Inflammatory macrophage treated with lipopolysaccharide for 1 hour (primary cell): ENCODE measurements at regions not wholly inside any gene's neighbourhood (a gene's known extent, or its start where the extent isn't known, plus 50 kb on each side); places are given as distances from the start of the nearest gene placed in this dataset.
"Not testable (repeated sequence)": the region's sequence is repeated elsewhere in the genome, so short reads cannot be mapped to it uniquely, and the experiment has no call there.

Experiments used
- DNase-seq, 2 donors: peaks; one replicate each; pipeline ENCODE4 v3.0.0-alpha.2; 2020 to 2022

DNA sequence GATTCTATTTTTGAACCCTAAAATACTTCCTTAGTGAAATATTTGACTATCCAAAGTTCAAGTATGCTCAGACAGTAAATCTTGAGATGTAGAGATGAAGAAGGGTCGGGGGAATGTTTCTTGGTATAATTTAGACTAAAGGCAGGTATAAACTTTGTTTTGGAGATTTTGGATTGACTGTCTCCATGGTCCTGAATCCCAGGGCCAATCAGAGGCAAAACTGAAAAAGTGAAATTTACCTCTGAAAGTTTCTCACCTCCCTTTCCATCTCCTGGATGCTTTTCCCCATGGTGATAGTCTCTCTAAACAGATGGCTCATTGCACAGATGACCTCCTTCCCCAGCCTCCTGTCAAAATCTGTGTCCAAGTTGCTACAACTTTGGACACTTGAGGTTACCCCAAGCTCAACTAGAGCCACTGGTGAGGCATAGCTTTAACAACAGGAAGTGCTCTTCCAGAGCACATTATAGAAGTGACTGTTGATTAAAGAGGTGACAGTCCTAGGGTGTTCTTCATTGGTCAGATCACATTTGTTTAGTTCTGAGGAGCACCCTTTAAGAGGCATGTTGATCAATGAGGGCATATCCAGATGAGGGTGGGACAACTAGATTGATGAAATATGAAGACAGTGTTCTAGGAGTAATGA lies 128.4 kb downstream of the AKAP11 start:
- DNase-seq, result no peak

GRCh38 chr13:42401376-42401775 lies 129.4 kb downstream of the AKAP11 start:
- no peak for DNase-seq

- DNase-seq, result no peak
Measured at GRCh38 chr13:42405665-42406390, 133.9 kb downstream of the AKAP11 start.

DNA sequence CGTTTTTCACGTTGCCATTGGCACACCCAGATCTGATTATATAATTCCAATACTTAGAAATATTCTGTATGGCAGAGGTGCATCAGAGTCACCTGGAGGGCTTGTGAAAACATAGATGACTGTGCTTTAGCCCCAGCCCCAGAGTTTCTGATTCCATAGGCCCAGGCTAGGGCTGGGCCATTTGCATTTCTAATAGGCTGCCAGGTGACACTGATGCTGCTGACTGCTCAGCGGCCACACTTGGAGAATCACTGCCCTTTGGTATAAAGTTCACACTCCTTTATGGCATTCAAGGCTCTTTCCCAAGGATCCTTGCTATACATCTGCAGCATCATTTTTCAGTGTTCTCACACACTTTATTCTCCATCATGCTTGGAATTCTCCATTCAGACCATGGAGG lies 137.1 kb downstream of the AKAP11 start:
- no peak for DNase-seq

GRCh38 chr13:42409551-42409950 lies 137.6 kb downstream of the AKAP11 start:
- DNase-seq, result no peak

DNA sequence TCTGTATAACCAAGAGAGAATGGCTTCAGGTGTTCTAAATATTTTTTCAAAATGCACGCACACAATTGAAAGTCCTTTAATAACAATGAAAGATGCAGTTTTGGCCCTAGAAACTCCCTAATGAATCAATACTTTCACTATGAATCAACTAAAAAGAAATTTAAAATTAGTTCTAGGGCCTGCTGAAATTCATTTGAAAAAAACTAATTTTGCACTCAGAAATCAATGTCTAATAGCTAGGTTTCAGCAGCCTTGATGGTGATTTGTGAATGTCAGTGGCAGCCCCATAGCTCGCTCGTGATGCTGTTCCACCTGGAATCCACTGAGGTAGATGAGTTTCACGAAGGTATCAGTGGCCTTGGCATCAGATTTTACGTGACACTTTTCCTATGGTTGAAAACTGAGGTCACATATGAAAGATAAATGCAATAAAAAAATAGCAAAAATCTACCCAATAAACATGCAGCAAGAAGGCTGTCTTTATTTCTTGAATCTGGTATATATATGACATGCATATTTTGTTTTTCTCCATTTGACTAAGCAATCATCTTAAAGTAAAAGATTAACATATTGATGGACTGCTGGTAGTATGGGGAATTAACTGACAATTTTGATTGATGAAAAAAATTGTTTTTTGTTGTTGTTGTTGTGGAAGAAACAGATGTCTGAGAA lies 141.0 kb downstream of the AKAP11 start:
- no peak for DNase-seq

DNA sequence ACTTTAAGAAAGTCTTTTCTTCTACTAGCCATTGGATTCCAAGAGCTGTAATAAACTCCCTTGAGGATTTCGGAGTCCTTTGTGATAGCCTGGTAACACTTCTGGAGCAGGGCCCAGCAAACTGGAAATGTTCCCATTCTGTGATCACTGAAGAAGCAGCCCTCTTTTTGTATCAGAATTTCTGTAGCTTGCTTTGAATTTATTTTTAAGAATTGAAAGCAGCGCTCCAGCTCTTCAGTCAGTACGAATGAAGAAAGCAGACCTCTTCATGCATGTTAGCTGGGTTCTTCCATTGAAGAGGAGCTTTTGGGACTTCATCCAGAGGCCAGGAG lies 141.5 kb downstream of the AKAP11 start:
- DNase-seq, result no peak

DNA sequence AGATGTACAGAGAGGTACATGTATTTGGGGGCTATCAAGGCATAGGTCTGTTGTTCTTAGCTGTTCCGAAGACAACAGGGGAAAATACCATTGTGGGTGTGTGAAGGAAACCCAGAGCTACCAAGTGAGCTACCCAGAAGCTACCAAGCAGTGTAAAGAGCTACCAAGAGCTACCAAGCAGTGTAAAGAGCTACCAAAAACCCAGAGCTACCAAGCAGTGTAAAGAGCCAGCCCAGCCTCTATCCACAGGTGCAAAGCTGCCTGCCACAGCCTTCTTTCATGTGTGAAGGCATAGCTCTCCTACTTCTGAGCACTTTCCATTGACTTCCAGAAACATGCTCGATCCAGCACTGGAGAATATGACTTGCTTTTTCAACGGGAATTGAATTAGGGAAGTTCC lies 145.7 kb downstream of the AKAP11 start:
- DNase-seq, result no peak

- DNase-seq, result no peak
Measured at GRCh38 chr13:42418184-42418583, 146.2 kb downstream of the AKAP11 start.

DNA sequence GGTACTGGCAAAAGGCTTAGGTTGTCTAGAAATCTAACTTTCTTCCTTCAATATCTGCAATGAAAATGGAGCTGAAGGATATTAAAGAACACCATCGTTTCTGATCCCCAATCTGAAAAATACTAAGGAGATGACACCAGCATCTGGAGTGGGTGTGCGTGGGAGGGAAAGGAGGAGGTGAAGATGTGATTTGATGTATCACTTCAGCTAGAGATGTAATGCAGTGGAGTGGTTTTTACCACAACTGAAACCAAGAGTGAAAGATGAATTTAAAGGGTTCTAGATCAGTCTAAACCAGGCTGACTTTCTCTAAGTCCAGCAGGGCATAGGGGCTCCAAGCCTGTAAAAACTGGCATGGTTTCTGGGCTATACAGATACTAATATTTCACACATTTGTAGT lies 148.4 kb downstream of the AKAP11 start:
- DNase-seq, result no peak

- DNase-seq, result no peak
Measured at GRCh38 chr13:42422681-42423080, 150.7 kb downstream of the AKAP11 start.

GRCh38 chr13:42424182-42424581 lies 149.8 kb upstream of the TNFSF11 start:
- DNase-seq, result no peak

DNA sequence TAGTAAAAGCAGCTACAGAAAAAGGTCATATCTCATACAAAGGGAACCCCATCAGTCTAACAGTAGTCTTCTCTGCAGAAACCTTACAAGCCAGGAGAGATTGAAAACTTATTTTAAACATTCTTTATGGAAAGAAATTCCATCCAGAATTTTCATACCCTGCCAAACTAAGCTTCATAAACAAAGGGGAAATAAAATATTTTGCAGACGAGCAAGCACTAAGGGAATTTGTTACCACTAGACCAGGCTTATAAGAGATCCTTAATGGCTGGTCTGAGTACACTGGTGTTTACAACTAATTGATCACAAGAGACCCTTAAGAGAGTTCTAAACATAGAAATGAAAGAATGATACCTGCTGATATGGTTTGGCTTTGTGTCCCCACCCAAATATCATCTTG lies 128.6 kb upstream of the TNFSF11 start:
- no peak for DNase-seq

DNA sequence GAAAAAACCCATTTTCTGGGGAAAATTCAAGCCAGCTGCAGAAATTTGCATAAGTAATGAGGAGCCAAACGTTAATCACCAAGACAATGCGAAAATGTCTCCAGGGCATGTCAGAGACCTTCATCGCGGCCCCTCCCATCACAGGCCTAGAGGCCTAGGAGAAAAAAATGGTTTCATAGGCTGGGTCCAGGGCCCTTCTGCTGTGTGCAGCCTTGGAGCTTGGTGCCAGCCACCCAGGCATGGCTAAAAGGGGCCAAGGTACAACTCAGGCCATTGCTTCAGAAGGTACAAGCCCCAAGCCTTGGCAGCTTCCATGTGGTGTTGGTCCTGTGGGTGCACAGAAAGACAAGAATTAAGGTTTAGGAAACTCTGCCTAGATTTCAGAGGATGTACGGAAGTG lies 127.4 kb upstream of the TNFSF11 start:
- DNase-seq, result not testable (repeated sequence)

DNA sequence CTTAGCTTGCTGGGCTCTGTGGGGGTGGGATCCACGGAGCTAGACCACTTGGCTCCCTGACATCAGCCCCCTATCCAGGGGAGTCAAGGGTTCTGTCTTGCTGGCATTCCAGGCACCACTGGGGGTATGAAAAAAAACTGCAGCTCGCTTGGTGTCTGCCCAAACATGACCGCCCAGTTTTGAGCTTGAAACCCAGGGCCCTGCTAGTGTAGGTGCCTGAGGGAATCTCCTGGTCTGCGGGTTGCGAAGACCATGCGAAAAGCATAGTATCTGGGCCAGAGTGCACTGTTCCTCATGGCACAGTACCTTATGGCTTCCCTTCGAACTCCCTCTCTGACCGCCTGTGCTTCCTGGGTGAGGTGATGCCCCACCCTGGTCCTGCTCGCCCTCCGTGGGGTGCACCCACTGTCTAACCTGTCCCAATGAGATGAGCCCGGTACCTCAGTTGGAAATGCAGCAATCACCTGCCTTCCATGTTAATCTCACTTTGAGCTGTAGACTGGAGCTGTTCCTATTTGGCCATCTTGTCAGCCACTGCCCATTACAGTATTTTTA lies 120.8 kb upstream of the TNFSF11 start:
- DNase-seq, result no peak

DNA sequence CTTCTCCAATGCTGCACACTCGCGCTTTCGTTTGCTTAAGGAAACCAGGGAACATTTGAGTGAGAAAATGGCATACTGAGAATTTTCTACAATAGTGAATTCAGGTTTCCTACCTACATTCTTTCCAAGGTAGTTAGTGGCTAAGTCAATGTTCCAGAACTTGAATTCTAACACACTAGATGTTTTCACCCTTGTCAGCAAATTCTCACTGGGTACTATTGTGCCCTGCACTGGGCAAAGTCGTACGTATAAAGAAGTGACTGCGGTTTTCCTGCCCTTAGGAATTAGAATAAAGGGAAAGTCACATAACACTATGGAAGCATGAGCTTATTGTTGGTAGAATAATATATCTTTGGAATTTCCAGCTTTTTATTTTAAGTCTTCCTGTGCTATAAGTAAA lies 119.2 kb upstream of the TNFSF11 start:
- DNase-seq, result no peak

- DNase-seq, result no peak
Measured at GRCh38 chr13:42458193-42458592, 115.8 kb upstream of the TNFSF11 start.

DNA sequence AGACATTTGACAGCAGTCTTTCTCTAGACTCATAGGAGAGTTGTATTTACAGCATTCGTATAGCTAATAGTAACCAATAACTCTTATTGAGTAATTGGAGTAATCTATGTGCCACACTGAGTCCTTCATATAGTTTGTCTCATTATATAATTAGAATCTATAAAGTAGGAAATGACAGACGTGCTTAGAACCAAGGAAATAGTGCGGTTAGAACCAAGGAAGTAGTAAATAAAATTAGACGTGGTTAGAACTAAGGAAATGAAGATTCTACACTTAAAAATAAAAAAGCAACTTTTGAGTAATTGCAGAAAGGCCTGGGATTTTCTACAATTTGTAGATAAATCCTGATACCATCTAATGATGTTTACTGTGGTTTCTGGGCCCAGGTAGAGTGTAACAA lies 107.8 kb upstream of the TNFSF11 start:
- DNase-seq, result no peak

- DNase-seq, result no peak
Measured at GRCh38 chr13:42466609-42467008, 107.3 kb upstream of the TNFSF11 start.

DNA sequence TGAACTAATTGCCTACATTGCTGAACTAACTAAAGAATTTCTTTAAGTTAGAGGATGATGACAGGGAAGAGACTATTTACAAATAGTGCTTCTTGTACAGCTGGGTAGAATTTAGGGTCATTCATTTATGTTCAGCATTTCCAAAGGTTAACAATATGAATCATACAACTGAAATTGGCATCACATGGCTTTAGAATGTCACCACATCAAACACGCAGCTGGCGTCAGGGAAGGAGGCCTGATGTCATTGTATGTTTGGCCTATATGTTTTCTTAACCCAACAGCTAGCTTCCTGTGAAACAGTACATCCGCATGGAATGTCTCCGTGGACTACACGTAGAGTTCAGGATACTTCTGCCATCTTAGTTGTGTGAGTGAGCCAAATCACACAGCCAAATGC lies 99.0 kb upstream of the TNFSF11 start:
- no peak for DNase-seq

DNA sequence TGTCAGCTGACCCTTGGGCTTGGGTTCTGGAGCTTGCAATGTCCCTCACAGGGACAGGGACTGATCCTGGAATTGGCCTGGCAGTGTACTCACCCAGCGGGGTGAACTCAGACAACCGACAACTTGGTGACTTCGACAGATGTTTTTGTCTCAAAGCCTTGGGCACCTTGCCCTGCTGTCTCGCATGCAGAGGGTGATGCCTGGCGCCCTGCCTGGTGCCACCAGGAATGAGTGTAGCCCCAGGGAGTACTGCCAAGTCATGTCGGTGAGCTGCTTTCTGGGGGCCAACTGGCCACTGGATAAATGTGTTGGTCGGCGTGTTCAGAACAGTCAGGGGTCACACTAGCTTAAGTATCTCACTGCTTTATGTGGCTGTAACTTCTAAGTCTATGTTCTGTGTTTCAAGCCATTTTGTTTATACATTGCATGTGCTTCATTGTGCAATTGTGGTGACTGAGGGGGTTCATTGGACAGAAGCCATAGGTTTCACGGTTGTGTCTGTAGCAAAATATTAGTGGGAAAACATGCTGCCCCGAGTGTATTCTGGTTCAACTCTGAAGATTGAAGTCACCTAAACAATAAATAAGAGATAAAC lies 96.3 kb upstream of the TNFSF11 start:
- no peak for DNase-seq

GRCh38 chr13:42478531-42479156 lies 95.3 kb upstream of the TNFSF11 start:
- no peak for DNase-seq

DNA sequence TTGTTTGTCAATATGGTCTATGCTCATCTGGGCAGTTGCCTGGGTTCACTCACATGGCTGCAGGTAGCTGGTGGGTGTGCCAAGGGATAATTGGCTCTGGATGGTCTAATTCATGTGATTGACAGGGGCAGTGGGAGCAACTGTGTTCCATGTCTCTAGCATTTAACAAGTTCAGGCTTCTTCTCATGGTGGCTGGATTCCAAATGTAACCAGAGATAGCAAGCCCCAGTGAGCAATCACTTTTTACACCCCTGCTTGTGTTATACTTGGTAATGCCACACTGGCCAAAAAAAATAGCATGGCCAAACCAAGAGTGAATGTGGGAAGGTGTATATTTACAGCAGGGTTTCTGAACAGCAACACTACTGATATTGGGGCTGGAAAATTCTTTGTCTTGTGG lies 89.6 kb upstream of the TNFSF11 start:
- DNase-seq, result no peak
